NT2/D1 (cell line): ENCODE measurements at regions not wholly inside any gene's neighbourhood (a gene's known extent, or its start where the extent isn't known, plus 50 kb on each side); places are given as distances from the start of the nearest gene placed in this dataset.

Experiments
- SUZ12 ChIP-seq: IDR thresholded peaks from 2 replicates; pipeline ENCODE4 v1.6.1; 2011; ENCODE audit not compliant: insufficient read length, insufficient read depth; ENCODE audit errors: extremely low read depth
- YY1 ChIP-seq: IDR thresholded peaks from 2 replicates; pipeline ENCODE4 v1.6.1; 2011; ENCODE audit not compliant: insufficient read length, insufficient read depth
- ZNF274 ChIP-seq: IDR thresholded peaks from 2 replicates; pipeline ENCODE4 v1.6.1; 2011; ENCODE audit warnings: mild to moderate bottlenecking, low read depth, low read length

GRCh38 chr12:33093534-33093933 is 197.0 kb upstream of the PKP2 start:
- TF ChIP-seq SUZ12 (no peak), YY1 (no peak), ZNF274 (no peak)
